ENCODE measurements at regions not wholly inside any gene's neighbourhood (a gene's known extent, or its start where the extent isn't known, plus 50 kb on each side); places are given as distances from the start of the nearest gene placed in this dataset.

DNA sequence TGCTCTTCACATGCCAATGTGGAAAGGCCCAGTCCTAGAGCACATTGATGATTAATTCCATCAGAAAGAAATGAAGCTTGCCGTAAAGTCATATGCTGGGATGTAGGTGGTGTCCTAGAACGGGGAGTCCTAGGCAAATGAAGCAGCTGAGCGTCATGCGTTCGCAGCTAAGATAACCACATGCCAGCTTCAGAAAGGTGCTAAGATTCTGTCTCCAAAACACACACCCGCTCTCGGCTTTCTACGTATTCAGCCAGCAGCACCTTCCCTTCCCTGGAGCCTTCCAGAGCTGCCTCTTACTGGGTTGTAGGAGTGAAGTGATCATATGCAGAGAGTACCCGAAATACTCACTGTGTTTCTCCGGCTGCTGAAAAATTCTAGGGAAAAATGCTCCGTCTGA, 421.6 kb upstream of the ID2 start:
- DNase-seq (no peak), ATAC-seq (no peak)
- Mint-ChIP-seq H3K4me3 (no peak overlapping the region), H3K27me3 (no peaks in the 10 kb centered on the region), H3K9me3 (no peaks in the 10 kb centered on the region), H3K4me1 (ENCODE audit: low read depth) (peaks cover 2% of the 10 kb centered on the region), H3K27ac (no peak overlapping the region), H3K36me3 (ENCODE audit: low read depth) (no peaks in the 10 kb centered on the region)
- TF ChIP-seq, protein P1, sequence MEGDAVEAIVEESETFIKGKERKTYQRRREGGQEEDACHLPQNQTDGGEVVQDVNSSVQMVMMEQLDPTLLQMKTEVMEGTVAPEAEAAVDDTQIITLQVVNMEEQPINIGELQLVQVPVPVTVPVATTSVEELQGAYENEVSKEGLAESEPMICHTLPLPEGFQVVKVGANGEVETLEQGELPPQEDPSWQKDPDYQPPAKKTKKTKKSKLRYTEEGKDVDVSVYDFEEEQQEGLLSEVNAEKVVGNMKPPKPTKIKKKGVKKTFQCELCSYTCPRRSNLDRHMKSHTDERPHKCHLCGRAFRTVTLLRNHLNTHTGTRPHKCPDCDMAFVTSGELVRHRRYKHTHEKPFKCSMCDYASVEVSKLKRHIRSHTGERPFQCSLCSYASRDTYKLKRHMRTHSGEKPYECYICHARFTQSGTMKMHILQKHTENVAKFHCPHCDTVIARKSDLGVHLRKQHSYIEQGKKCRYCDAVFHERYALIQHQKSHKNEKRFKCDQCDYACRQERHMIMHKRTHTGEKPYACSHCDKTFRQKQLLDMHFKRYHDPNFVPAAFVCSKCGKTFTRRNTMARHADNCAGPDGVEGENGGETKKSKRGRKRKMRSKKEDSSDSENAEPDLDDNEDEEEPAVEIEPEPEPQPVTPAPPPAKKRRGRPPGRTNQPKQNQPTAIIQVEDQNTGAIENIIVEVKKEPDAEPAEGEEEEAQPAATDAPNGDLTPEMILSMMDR (IDR thresholded peaks at IDR 0.05), result no peak
- POLR2A ChIA-PET, result no interaction called here
- CTCF ChIA-PET, result no interaction called here
- intact Hi-C loops (cut with micrococcal nuclease), result no loop called here

DNA sequence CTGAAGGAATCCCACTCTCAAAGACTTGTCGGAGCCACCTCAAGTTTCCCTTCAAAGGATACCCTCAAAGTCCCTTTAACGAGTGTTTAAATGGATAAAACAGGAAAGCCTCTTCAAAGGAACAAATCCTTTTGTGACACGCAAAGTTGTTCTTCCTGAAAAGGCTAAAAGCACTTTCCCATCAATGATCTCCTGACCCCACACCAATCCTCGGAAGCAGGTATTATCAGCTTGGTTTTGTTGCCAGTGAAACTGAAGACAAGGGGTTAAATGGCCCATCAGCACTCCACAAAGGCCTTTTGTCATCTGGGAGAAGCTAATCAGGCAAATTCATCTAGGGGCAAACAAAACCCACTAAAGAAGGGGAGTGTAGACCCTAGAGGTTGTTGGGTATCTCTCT, 418.0 kb upstream of the ID2 start:
- intact Hi-C loops (cut with micrococcal nuclease), result no loop called here
- ATAC-seq, result no peak
- no peak overlapping the region for H3K4me3 Mint-ChIP-seq
- H3K27me3 Mint-ChIP-seq, result no peaks in the 10 kb centered on the region
- TF ChIP-seq, protein P1 (IDR thresholded peaks at IDR 0.05), result no peak
- no peaks in the 10 kb centered on the region for H3K36me3 Mint-ChIP-seq (ENCODE audit: low read depth)
- H3K27ac Mint-ChIP-seq, result no peak overlapping the region
- DNase-seq, result no peak
- H3K4me1 Mint-ChIP-seq (ENCODE audit: low read depth), result no peaks in the 10 kb centered on the region
- ChIA-PET POLR2A (no interaction called here), CTCF (interaction anchor here (1.0 kb wide), 1 partner anchor 35 kb away, joined by 3 read pairs; no protein-coding TSS in a partner anchor)
- H3K9me3 Mint-ChIP-seq, result no peaks in the 10 kb centered on the region

DNA sequence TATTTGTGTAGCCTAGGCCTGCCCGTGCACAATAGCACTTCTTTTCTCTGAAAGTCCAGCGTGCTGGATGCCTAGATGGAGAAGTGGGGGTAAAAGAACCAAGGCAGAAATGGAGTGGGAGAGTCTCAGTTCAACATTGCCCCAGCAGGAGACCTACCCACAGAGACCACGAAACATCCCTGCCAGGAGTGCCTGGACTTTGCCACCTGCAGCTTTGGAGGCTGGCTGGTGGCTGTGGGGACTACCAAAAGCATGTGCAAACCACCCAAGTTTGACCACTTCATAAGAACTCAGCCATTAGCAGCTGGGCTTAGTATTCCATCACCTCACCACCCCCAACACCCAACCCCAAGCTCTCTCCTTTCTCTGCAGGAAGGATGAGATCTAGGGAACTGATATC, 416.9 kb upstream of the ID2 start:
- Mint-ChIP-seq H3K27me3 (no peaks in the 10 kb centered on the region), H3K9me3 (no peaks in the 10 kb centered on the region), H3K4me3 (no peak overlapping the region), H3K4me1 (ENCODE audit: low read depth) (no peaks in the 10 kb centered on the region), H3K36me3 (ENCODE audit: low read depth) (no peaks in the 10 kb centered on the region), H3K27ac (no peak overlapping the region)
- ATAC-seq, result no peak
- CTCF ChIA-PET, result no interaction called here
- DNase-seq, result no peak
- TF ChIP-seq, protein P1 (IDR thresholded peaks at IDR 0.05), result no peak
- POLR2A ChIA-PET, result no interaction called here
- intact Hi-C loops (cut with micrococcal nuclease), result no loop called here

DNA sequence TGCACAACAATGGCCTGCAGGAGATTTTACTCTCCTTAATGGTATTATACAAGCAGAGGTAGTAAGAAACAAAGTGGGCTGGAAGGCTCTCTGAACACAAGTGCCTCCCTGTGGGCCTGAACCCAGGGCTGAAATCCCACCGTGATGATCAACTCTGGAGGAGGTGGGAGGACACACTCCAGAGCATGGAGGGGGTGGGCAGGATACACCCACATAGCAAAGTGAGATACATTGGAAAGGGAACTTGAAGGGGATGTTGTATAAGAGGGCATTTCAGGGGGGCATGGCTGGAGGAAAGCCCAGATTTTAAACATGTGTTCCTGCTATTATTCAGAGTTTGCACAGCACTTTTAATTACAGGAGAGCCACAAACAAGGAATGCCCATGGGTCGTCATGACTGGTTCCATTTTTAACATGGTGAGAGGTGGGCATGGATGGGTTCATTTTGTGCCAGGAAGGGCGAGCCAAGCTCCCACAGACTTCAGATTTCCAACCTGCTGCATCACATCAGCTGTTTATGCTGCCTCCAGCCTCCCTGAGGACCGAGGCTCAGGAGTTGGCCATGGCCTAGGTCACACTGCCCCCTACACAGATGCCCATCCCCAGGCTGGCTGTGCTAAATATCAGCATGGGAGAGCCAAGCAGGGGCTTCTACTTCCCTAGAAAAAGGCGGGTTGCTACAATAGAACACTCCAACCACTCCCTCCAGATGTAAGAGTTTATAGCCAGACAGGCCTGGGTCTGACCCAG, 416.2 kb upstream of the ID2 start:
- TF ChIP-seq, protein P1 (IDR thresholded peaks at IDR 0.05), result no peak
- no peaks in the 10 kb centered on the region for H3K27me3 Mint-ChIP-seq
- H3K9me3 Mint-ChIP-seq, result no peaks in the 10 kb centered on the region
- no peaks in the 10 kb centered on the region for H3K36me3 Mint-ChIP-seq (ENCODE audit: low read depth)
- ChIA-PET POLR2A (interaction anchor here (1.1 kb wide), 1 partner anchor 19 kb away, joined by 3 read pairs; no protein-coding TSS in a partner anchor), CTCF (no interaction called here)
- H3K4me1 Mint-ChIP-seq (ENCODE audit: low read depth), result no peaks in the 10 kb centered on the region
- DNase-seq (no peak), ATAC-seq (no peak)
- intact Hi-C loops (cut with micrococcal nuclease), result no loop called here
- H3K4me3 Mint-ChIP-seq, result no peak overlapping the region
- H3K27ac Mint-ChIP-seq, result no peak overlapping the region

DNA sequence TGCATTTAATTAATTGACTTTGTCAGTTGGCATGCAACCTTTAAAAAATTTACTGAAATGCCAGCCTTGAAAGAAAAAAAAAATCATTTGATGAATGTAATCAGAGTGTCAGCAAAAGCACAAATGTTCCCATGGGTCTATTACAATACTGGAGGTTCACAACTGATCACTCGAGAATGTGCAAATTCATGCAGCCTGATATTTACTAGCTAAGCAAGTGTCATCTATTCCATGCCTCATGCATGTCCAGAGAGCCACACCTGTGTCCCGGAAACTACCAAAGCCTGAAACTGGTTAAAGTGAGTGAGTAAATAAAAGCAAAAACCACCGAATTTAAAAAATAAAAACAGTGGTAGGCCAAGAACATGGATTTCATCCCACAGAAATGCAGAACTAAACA, 415.3 kb upstream of the ID2 start:
- Mint-ChIP-seq H3K9me3 (no peaks in the 10 kb centered on the region), H3K4me1 (ENCODE audit: low read depth) (no peaks in the 10 kb centered on the region), H3K27me3 (no peaks in the 10 kb centered on the region), H3K36me3 (ENCODE audit: low read depth) (no peaks in the 10 kb centered on the region), H3K4me3 (no peak overlapping the region), H3K27ac (no peak overlapping the region)
- DNase-seq, result no peak
- intact Hi-C loops (cut with micrococcal nuclease), result no loop called here
- ChIA-PET POLR2A (interaction anchor here (1.1 kb wide), 1 partner anchor 18 kb away, joined by 3 read pairs; no protein-coding TSS in a partner anchor), CTCF (interaction anchor here (0.7 kb wide), 1 partner anchor 556 kb away, joined by 3 read pairs; no protein-coding TSS in a partner anchor)
- TF ChIP-seq, protein P1 (IDR thresholded peaks at IDR 0.05), result no peak
- ATAC-seq, result no peak
